ENCODE measurements at regions not wholly inside any gene's neighbourhood (a gene's known extent, or its start where the extent isn't known, plus 50 kb on each side); places are given as distances from the start of the nearest gene placed in this dataset.
A peak's percentile ranks its signal among the peaks of the same experiment; 100 is the strongest.
"Not testable (repeated sequence)": the region's sequence is repeated elsewhere in the genome, so short reads cannot be mapped to it uniquely, and the experiment has no call there.

DNA sequence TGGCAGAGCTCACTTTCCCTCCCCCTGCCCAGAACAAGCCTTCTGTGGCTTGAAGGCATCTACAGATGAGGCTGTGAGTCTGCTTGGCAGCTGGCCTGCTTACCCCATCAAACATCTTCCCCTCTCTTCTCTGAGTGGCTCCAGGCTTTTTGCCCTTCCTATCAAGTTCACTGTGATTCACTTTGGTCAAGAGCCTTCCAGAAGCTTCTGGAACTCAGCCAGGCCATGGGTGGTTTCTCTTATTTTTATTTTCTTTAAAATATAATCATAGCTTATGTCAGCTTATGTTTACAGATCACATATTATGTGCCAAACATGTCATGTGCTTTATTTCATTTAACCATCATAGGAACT is 267.0 kb downstream of the SEC61B start:
- Histone ChIP-seq H3K4me3 (replicated peaks; ENCODE audit: insufficient read depth, low read length) (no peak overlapping the region), H3K27ac (replicated peaks) (no peak overlapping the region), H3K27me3 (ENCODE audit: insufficient read depth, poor library complexity, severe bottlenecking) (no peaks in the 10 kb centered on the region)
- TF ChIP-seq GABPA (IDR thresholded peaks at IDR 0.05; ENCODE audit: low read depth), result no peak
- TF ChIP-seq SPI1 (IDR thresholded peaks at IDR 0.05; ENCODE audit: borderline replicate concordance, low read depth), result no peak
- DNase-seq (ENCODE audit: low read depth in 1 of 2, low spot score in 1 of 2), result no peak

DNA sequence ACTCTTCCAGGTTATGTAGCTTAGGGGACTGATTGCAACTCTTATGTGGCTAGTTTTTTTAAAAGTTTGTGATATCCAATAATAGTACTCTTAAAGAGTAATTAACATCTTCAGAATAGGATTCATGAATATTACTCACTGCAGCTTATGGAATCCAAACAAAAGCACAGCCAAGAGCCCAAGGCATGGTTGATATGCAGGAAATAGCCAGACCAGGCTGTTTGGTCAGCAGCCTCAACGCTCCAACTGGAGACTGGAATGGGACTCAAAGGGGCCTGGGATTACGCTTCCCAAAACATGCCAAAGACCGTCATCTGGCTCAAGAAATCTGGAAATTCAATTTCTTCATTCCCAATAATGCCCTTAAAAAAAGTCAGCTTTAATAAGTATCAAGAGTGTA is 268.6 kb downstream of the SEC61B start:
- TF ChIP-seq POLR2AphosphoS5 (IDR thresholded peaks at IDR 0.05; ENCODE audit: low read depth) (no peak), SPI1 (IDR thresholded peaks at IDR 0.05; ENCODE audit: borderline replicate concordance, low read depth) (no peak), GABPA (IDR thresholded peaks at IDR 0.05; ENCODE audit: low read depth) (no peak)
- TF ChIP-seq, protein P1, sequence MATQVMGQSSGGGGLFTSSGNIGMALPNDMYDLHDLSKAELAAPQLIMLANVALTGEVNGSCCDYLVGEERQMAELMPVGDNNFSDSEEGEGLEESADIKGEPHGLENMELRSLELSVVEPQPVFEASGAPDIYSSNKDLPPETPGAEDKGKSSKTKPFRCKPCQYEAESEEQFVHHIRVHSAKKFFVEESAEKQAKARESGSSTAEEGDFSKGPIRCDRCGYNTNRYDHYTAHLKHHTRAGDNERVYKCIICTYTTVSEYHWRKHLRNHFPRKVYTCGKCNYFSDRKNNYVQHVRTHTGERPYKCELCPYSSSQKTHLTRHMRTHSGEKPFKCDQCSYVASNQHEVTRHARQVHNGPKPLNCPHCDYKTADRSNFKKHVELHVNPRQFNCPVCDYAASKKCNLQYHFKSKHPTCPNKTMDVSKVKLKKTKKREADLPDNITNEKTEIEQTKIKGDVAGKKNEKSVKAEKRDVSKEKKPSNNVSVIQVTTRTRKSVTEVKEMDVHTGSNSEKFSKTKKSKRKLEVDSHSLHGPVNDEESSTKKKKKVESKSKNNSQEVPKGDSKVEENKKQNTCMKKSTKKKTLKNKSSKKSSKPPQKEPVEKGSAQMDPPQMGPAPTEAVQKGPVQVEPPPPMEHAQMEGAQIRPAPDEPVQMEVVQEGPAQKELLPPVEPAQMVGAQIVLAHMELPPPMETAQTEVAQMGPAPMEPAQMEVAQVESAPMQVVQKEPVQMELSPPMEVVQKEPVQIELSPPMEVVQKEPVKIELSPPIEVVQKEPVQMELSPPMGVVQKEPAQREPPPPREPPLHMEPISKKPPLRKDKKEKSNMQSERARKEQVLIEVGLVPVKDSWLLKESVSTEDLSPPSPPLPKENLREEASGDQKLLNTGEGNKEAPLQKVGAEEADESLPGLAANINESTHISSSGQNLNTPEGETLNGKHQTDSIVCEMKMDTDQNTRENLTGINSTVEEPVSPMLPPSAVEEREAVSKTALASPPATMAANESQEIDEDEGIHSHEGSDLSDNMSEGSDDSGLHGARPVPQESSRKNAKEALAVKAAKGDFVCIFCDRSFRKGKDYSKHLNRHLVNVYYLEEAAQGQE (IDR thresholded peaks at IDR 0.05; ENCODE audit: insufficient replicate concordance, low read depth), result no peak
- TF ChIP-seq, protein P2, sequence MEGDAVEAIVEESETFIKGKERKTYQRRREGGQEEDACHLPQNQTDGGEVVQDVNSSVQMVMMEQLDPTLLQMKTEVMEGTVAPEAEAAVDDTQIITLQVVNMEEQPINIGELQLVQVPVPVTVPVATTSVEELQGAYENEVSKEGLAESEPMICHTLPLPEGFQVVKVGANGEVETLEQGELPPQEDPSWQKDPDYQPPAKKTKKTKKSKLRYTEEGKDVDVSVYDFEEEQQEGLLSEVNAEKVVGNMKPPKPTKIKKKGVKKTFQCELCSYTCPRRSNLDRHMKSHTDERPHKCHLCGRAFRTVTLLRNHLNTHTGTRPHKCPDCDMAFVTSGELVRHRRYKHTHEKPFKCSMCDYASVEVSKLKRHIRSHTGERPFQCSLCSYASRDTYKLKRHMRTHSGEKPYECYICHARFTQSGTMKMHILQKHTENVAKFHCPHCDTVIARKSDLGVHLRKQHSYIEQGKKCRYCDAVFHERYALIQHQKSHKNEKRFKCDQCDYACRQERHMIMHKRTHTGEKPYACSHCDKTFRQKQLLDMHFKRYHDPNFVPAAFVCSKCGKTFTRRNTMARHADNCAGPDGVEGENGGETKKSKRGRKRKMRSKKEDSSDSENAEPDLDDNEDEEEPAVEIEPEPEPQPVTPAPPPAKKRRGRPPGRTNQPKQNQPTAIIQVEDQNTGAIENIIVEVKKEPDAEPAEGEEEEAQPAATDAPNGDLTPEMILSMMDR (IDR thresholded peaks at IDR 0.05; ENCODE audit: insufficient read depth, low read length), result no peak
- DNase-seq (ENCODE audit: low read depth in 1 of 2, low spot score in 1 of 2), result no peak

DNA sequence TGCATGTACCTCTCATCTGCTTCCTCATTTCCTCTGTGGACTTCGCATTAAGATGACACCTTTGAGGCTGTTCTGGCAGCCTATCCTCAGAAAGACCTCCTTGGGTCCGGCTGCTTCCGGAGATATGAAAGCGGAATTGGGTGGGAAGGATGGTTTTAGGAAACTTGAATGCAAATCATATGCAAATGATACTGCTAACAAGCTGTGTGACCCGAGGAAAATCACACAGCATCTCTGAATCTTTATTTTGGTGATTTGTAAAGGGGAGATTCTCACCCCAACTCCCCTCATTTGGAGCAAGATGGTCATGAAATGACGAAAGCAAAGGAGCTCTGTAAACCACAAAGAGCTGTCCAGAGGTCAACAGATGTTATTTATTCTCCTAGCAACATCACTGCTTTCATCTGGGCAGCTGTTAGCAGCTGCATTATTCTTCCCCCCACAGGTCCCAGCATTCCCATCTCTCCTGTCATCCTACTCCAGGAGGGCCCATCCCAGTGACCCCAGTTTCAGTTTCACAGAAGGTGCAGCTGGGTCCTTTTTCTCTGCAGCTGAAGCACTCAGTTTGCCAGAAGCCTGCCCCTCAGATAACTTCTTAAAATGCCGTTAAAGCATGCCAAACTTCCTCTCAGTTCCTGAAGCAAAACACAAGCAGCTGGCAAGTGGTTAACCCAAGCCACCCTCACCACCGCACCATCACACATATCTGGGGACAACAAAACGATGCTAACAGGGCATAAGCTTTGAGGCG is 269.5 kb downstream of the SEC61B start:
- H3K27ac ChIP-seq (replicated peaks), result no peak overlapping the region
- DNase-seq (ENCODE audit: low read depth in 1 of 2, low spot score in 1 of 2), result peak in 1 of 2 experiments; percentile 44
- no peaks in the 10 kb centered on the region for H3K27me3 ChIP-seq (ENCODE audit: insufficient read depth, poor library complexity, severe bottlenecking)
- TF ChIP-seq POLR2AphosphoS5 (IDR thresholded peaks at IDR 0.05; ENCODE audit: low read depth), result peak; percentile 47; the same call in 1 of the 2 replicates
- no peak for TF ChIP-seq GABPA (IDR thresholded peaks at IDR 0.05; ENCODE audit: low read depth)
- peak; percentile 39; the same call in 1 of the 2 replicates for TF ChIP-seq SPI1 (IDR thresholded peaks at IDR 0.05; ENCODE audit: borderline replicate concordance, low read depth)
- TF ChIP-seq, protein P1 (IDR thresholded peaks at IDR 0.05; ENCODE audit: insufficient replicate concordance, low read depth), result no peak
- TF ChIP-seq, protein P2 (IDR thresholded peaks at IDR 0.05; ENCODE audit: insufficient read depth, low read length), result no peak
- no peak overlapping the region for H3K4me3 ChIP-seq (replicated peaks; ENCODE audit: insufficient read depth, low read length)

More for the DNA sequence above, 268.6 kb downstream of the SEC61B start:
- Histone ChIP-seq H3K27me3 (ENCODE audit: insufficient read depth, poor library complexity, severe bottlenecking) (no peaks in the 10 kb centered on the region), H3K4me3 (replicated peaks; ENCODE audit: insufficient read depth, low read length) (no peak overlapping the region), H3K27ac (replicated peaks) (no peak overlapping the region)

DNA sequence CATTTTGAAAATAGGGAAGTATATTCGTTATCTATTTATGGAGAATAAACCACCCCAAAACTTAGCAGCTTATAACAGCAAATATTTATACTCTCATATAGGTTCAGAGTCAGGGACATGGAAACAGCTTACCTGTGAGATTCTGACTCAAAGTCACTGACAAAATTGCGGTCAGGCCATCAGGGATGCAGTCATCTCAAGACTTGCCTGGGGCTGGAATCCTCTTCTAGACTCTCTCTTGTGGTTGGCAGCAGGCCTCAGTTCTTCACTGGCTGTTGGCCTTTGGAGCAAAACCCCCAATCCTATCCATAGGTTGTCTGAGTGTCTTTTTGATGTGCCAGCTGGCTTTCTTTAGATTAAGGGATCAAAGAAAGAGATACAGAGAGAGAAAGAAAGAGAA is 275.6 kb downstream of the SEC61B start:
- no peak overlapping the region for H3K4me3 ChIP-seq (replicated peaks; ENCODE audit: insufficient read depth, low read length)
- DNase-seq (ENCODE audit: low read depth in 1 of 2, low spot score in 1 of 2), result no peak
- TF ChIP-seq POLR2AphosphoS5 (IDR thresholded peaks at IDR 0.05; ENCODE audit: low read depth) (no peak), SPI1 (IDR thresholded peaks at IDR 0.05; ENCODE audit: borderline replicate concordance, low read depth) (no peak), GABPA (IDR thresholded peaks at IDR 0.05; ENCODE audit: low read depth) (no peak)
- TF ChIP-seq, protein P2 (IDR thresholded peaks at IDR 0.05; ENCODE audit: insufficient read depth, low read length), result no peak
- TF ChIP-seq, protein P1 (IDR thresholded peaks at IDR 0.05; ENCODE audit: insufficient replicate concordance, low read depth), result no peak
- no peak overlapping the region for H3K27ac ChIP-seq (replicated peaks)
- no peaks in the 10 kb centered on the region for H3K27me3 ChIP-seq (ENCODE audit: insufficient read depth, poor library complexity, severe bottlenecking)

DNA sequence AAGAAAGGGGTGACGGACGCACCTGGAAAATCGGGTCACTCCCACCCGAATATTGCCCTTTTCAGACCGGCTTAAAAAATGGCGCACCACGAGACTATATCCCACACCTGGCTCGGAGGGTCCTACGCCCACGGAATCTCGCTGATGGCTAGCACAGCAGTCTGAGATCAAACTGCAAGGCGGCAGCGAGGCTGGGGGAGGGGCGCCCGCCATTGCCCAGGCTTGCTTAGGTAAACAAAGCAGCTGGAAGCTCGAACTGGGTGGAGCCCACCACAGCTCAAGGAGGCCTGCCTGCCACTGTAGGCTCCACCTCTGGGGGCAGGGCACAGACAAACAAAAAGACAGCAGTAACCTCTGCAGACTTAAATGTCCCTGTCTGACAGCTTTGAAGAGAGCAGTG is 276.9 kb downstream of the SEC61B start:
- not testable (repeated sequence) for DNase-seq (ENCODE audit: low read depth in 1 of 2, low spot score in 1 of 2); H3K27me3 ChIP-seq (ENCODE audit: insufficient read depth, poor library complexity, severe bottlenecking); H3K27ac ChIP-seq (replicated peaks); H3K4me3 ChIP-seq (replicated peaks; ENCODE audit: insufficient read depth, low read length)

Data from HL-60 (cell line).